ENCODE measurements at regions not wholly inside any gene's neighbourhood (a gene's known extent, or its start where the extent isn't known, plus 50 kb on each side); places are given as distances from the start of the nearest gene placed in this dataset.

DNA sequence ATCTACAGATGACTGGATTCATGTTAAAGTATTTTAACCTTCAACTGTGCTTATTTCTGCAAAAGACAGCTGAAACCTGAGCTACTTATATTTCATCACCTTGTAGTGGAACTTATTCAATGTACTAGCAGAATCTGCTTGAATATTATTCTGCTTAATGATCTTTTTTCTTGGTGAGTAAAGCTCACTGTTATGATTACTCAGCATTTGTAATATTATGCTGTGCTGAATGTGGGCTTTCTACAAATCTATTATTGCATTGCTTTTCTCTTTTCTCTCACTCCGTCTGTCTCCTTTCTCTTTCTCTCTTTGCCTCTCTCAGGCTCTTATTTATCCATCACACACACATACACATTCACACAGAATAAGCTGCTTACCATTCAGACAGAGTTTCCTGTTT is 98.7 kb upstream of the TMEM196 start:
- TF ChIP-seq, protein P1, sequence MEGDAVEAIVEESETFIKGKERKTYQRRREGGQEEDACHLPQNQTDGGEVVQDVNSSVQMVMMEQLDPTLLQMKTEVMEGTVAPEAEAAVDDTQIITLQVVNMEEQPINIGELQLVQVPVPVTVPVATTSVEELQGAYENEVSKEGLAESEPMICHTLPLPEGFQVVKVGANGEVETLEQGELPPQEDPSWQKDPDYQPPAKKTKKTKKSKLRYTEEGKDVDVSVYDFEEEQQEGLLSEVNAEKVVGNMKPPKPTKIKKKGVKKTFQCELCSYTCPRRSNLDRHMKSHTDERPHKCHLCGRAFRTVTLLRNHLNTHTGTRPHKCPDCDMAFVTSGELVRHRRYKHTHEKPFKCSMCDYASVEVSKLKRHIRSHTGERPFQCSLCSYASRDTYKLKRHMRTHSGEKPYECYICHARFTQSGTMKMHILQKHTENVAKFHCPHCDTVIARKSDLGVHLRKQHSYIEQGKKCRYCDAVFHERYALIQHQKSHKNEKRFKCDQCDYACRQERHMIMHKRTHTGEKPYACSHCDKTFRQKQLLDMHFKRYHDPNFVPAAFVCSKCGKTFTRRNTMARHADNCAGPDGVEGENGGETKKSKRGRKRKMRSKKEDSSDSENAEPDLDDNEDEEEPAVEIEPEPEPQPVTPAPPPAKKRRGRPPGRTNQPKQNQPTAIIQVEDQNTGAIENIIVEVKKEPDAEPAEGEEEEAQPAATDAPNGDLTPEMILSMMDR (IDR thresholded peaks at IDR 0.05; ENCODE audit: unreplicated experiment): no peak
- DNase-seq (ENCODE audit: low spot score in 2 of 2, unreplicated experiment in 2 of 2): no peak
- Mint-ChIP-seq H3K4me3 (no peak overlapping the region), H3K4me1 (no peaks in the 10 kb centered on the region), H3K36me3 (no peaks in the 10 kb centered on the region), H3K27me3 (ENCODE audit: low read depth) (peaks cover 9% of the 10 kb centered on the region), H3K9me3 (peaks cover 12% of the 10 kb centered on the region), H3K27ac (no peak overlapping the region)

DNA sequence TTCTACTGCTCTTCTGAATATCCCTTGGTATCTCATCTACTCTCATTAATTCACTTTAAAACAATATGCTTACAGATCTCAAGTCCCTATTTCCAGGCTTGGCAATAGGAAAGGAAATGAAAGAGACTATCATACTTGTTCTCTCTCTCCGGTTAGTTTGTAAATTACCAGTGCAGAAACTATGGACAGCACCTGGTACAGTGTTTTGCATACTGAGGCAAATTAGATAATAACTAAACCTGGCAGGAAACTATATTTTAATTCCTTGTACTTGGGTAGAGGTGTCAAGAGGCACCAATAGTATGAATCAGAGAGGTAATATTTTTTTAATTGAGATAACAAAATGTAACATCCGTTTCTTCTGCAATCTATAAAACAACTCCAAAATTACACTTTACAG is 97.7 kb upstream of the TMEM196 start:
- no peaks in the 10 kb centered on the region for H3K4me1 Mint-ChIP-seq
- DNase-seq (ENCODE audit: low spot score in 2 of 2, unreplicated experiment in 2 of 2): no peak
- peaks cover 9% of the 10 kb centered on the region for H3K27me3 Mint-ChIP-seq (ENCODE audit: low read depth)
- no peak overlapping the region for H3K4me3 Mint-ChIP-seq
- TF ChIP-seq, protein P1 (IDR thresholded peaks at IDR 0.05; ENCODE audit: unreplicated experiment): no peak
- H3K36me3 Mint-ChIP-seq: no peaks in the 10 kb centered on the region
- no peak overlapping the region for H3K27ac Mint-ChIP-seq
- H3K9me3 Mint-ChIP-seq: peaks cover 12% of the 10 kb centered on the region

- no peak for DNase-seq (ENCODE audit: low spot score in 2 of 2, unreplicated experiment in 2 of 2)
- peaks cover 9% of the 10 kb centered on the region for H3K27me3 Mint-ChIP-seq (ENCODE audit: low read depth)
- H3K4me1 Mint-ChIP-seq: no peaks in the 10 kb centered on the region
- H3K4me3 Mint-ChIP-seq: no peak overlapping the region
- TF ChIP-seq, protein P1 (IDR thresholded peaks at IDR 0.05; ENCODE audit: unreplicated experiment): no peak
- H3K36me3 Mint-ChIP-seq: no peaks in the 10 kb centered on the region
- H3K9me3 Mint-ChIP-seq: peaks cover 12% of the 10 kb centered on the region
- no peak overlapping the region for H3K27ac Mint-ChIP-seq
These were observed 96.6 kb upstream of the TMEM196 start for GRCh38 chr7:19869979-19870378.

- Mint-ChIP-seq H3K27me3 (ENCODE audit: low read depth) (no peaks in the 10 kb centered on the region), H3K4me1 (no peaks in the 10 kb centered on the region), H3K27ac (no peak overlapping the region), H3K4me3 (no peak overlapping the region), H3K36me3 (no peaks in the 10 kb centered on the region), H3K9me3 (peaks cover 8% of the 10 kb centered on the region)
- DNase-seq (ENCODE audit: low spot score in 2 of 2, unreplicated experiment in 2 of 2): no peak
- TF ChIP-seq, protein P1 (IDR thresholded peaks at IDR 0.05; ENCODE audit: unreplicated experiment): no peak
These were observed 79.9 kb upstream of the TMEM196 start for GRCh38 chr7:19853261-19853832.

DNA sequence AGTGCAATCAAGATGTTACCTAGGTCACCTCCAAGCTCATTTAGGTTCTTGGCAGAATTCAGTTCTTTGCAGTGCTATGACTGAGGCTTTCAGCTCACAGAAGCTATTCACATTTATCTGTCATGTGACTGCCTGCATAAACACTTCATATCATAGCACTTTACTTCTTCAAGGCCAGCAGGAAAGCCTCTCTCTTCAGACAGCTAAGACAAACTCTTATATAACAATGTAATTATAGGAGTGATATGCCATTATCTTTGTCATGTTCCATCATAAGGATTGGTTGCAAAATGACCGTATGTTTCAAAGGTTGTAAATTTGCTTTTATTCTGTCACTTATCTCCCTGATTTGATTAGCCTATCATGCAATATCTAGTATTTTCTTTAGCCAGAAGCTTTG is 78.8 kb upstream of the TMEM196 start:
- H3K27me3 Mint-ChIP-seq (ENCODE audit: low read depth): no peaks in the 10 kb centered on the region
- H3K36me3 Mint-ChIP-seq: no peaks in the 10 kb centered on the region
- H3K4me1 Mint-ChIP-seq: no peaks in the 10 kb centered on the region
- no peak for DNase-seq (ENCODE audit: low spot score in 2 of 2, unreplicated experiment in 2 of 2)
- no peak overlapping the region for H3K4me3 Mint-ChIP-seq
- no peak overlapping the region for H3K27ac Mint-ChIP-seq
- TF ChIP-seq, protein P1 (IDR thresholded peaks at IDR 0.05; ENCODE audit: unreplicated experiment): no peak
- H3K9me3 Mint-ChIP-seq: peaks cover 4% of the 10 kb centered on the region

- no peak overlapping the region for H3K4me3 Mint-ChIP-seq
- H3K9me3 Mint-ChIP-seq: peaks cover 4% of the 10 kb centered on the region
- H3K36me3 Mint-ChIP-seq: no peaks in the 10 kb centered on the region
- DNase-seq (ENCODE audit: low spot score in 2 of 2, unreplicated experiment in 2 of 2): no peak
- TF ChIP-seq, protein P1 (IDR thresholded peaks at IDR 0.05; ENCODE audit: unreplicated experiment): no peak
- no peaks in the 10 kb centered on the region for H3K27me3 Mint-ChIP-seq (ENCODE audit: low read depth)
- no peak overlapping the region for H3K27ac Mint-ChIP-seq
- H3K4me1 Mint-ChIP-seq: no peaks in the 10 kb centered on the region
These were observed 78.1 kb upstream of the TMEM196 start for GRCh38 chr7:19851504-19851903.

All from mesothelial cell of epicardium (in vitro differentiated cells).